HS-5 (cell line): ENCODE measurements at regions not wholly inside any gene's neighbourhood (a gene's known extent, or its start where the extent isn't known, plus 50 kb on each side); places are given as distances from the start of the nearest gene placed in this dataset.
"Not testable (repeated sequence)": the region's sequence is repeated elsewhere in the genome, so short reads cannot be mapped to it uniquely, and the experiment has no call there.

Source experiments
- DNase-seq: peaks from one replicate; pipeline ENCODE4 v3.0.0-alpha.2; 2012; ENCODE audit warnings: low read depth

- no peak for DNase-seq
Observed at GRCh38 chr15:66635817-66636216, 66.2 kb upstream of the SMAD6 start.

- DNase-seq: not testable (repeated sequence)
Observed at GRCh38 chr15:66637044-66637443, 65.0 kb upstream of the SMAD6 start.

GRCh38 chr15:66638377-66638776, 63.7 kb upstream of the SMAD6 start:
- no peak for DNase-seq

GRCh38 chr15:66641485-66642315, 60.3 kb upstream of the SMAD6 start:
- no peak for DNase-seq

GRCh38 chr15:66642514-66642913, 59.5 kb upstream of the SMAD6 start:
- no peak for DNase-seq

GRCh38 chr15:66643033-66643432, 59.0 kb upstream of the SMAD6 start:
- DNase-seq: no peak

- no peak for DNase-seq
Observed at GRCh38 chr15:66644000-66644787, 57.8 kb upstream of the SMAD6 start.

- no peak for DNase-seq
Observed at GRCh38 chr15:66644869-66645268, 57.2 kb upstream of the SMAD6 start.

GRCh38 chr15:66646308-66646707, 55.7 kb upstream of the SMAD6 start:
- no peak for DNase-seq

- no peak for DNase-seq
Observed at GRCh38 chr15:66646799-66647198, 55.2 kb upstream of the SMAD6 start.

GRCh38 chr15:66647358-66647757, 54.7 kb upstream of the SMAD6 start:
- DNase-seq: no peak

- no peak for DNase-seq
Observed at GRCh38 chr15:66648588-66648987, 53.4 kb upstream of the SMAD6 start.

GRCh38 chr15:66649235-66649984, 52.6 kb upstream of the SMAD6 start:
- DNase-seq: no peak

GRCh38 chr15:66650433-66650832, 51.6 kb upstream of the SMAD6 start:
- DNase-seq: no peak

- no peak for DNase-seq
Observed at GRCh38 chr15:66651198-66651597, 50.8 kb upstream of the SMAD6 start.

GRCh38 chr15:66651913-66652642, 50.0 kb upstream of the SMAD6 start:
- DNase-seq: no peak
